OCI-LY1 (cell line): ENCODE measurements at regions not wholly inside any gene's neighbourhood (a gene's known extent, or its start where the extent isn't known, plus 50 kb on each side); places are given as distances from the start of the nearest gene placed in this dataset.

Source experiments
- EZH2 ChIP-seq: fragments of 200-600 bp; sonication (generic), shearing (Covaris generic); IDR thresholded peaks from 2 replicates; pipeline ENCODE4 v1.8.0; 2017; ENCODE audit warnings: borderline replicate concordance, mixed run types, mild to moderate bottlenecking, antibody characterized with exemption, low read length, moderate library complexity, mixed read lengths
- TF ChIP-seq, protein P1 (sequence below): fragments of 200-600 bp; sonication (generic), shearing (Covaris generic); IDR thresholded peaks from 2 replicates; pipeline ENCODE4 v1.5.1; 2017; ENCODE audit warnings: mild to moderate bottlenecking, antibody characterized with exemption, low read length, moderate library complexity, mixed read lengths

GRCh38 chr2:180694445-180695421 is 285.7 kb upstream of the UBE2E3 start:
- TF ChIP-seq EZH2 = no peak
- TF ChIP-seq, protein P1, sequence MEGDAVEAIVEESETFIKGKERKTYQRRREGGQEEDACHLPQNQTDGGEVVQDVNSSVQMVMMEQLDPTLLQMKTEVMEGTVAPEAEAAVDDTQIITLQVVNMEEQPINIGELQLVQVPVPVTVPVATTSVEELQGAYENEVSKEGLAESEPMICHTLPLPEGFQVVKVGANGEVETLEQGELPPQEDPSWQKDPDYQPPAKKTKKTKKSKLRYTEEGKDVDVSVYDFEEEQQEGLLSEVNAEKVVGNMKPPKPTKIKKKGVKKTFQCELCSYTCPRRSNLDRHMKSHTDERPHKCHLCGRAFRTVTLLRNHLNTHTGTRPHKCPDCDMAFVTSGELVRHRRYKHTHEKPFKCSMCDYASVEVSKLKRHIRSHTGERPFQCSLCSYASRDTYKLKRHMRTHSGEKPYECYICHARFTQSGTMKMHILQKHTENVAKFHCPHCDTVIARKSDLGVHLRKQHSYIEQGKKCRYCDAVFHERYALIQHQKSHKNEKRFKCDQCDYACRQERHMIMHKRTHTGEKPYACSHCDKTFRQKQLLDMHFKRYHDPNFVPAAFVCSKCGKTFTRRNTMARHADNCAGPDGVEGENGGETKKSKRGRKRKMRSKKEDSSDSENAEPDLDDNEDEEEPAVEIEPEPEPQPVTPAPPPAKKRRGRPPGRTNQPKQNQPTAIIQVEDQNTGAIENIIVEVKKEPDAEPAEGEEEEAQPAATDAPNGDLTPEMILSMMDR = no peak
